ENCODE measurements at regions not wholly inside any gene's neighbourhood (a gene's known extent, or its start where the extent isn't known, plus 50 kb on each side); places are given as distances from the start of the nearest gene placed in this dataset.

DNA sequence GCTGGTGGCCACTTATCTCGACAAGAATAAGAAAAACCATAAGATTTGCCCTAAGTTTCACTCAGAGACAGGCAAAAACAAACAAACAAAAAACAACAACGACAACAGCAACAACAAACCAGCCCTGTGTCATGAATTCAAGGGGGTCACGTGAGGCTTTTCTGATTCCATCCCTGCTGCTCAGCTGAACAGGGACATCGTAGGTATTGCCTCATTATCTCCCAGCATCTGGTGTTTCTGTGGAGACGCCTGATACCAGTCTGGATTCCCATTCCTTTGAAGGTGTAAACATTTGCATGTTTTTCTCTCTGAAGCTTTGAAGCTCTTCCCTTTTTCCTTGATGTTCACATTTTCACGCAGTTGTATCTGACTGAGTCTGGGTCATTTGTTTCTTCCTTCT, 117.4 kb downstream of the KCNF1 start:
- H3K27ac ChIP-seq (ENCODE audit: insufficient read length, low read depth, low read length), result no peak overlapping the region
- no peak overlapping the region for H4K8ac ChIP-seq (replicated peaks; ENCODE audit: insufficient read length, low read depth, low read length)
- no peak for DNase-seq
- no peak overlapping the region for H2AK5ac ChIP-seq (ENCODE audit: insufficient read length, low read length)
- H3K36me3 Mint-ChIP-seq (ENCODE audit: insufficient read depth in 1 of 3, low read depth in 3 of 3), result peaks cover 2 to 5% (median 3%) of the 10 kb centered on the region in 3 experiments; a peak in 2 of 7 replicates
- H3K79me2 ChIP-seq (ENCODE audit: insufficient read depth, low read length), result no peaks in the 10 kb centered on the region
- no peak overlapping the region for H3K56ac ChIP-seq (ENCODE audit: insufficient read length, low read depth, low read length)
- no peak overlapping the region for H3K9ac ChIP-seq (ENCODE audit: extremely low read depth, insufficient read length, low read length)
- no peak overlapping the region for H3K23ac ChIP-seq (ENCODE audit: insufficient read length, low read depth, low read length)
- no peak overlapping the region for H4K91ac ChIP-seq (ENCODE audit: insufficient read length, low read depth, low read length)
- H2BK15ac ChIP-seq (ENCODE audit: low read depth, low read length), result no peak overlapping the region
- no peaks in the 10 kb centered on the region; the same call in 1 of the 2 replicates for H3K4me1 ChIP-seq (ENCODE audit: insufficient read depth, low read length)
- peaks cover 14 to 16% of the 10 kb centered on the region in 2 experiments for H3K4me1 Mint-ChIP-seq
- no peak overlapping the region for H3K4ac ChIP-seq (ENCODE audit: low read depth, low read length)
- no peaks in the 10 kb centered on the region for H3K79me1 ChIP-seq (ENCODE audit: insufficient read depth, low read depth, low read length, poor library complexity, severe bottlenecking)
- no peaks in the 10 kb centered on the region for H3K27me3 ChIP-seq (ENCODE audit: insufficient read depth, low read length)
- no peak overlapping the region for H3K18ac ChIP-seq (ENCODE audit: insufficient read length, low read depth, low read length)
- H3K27me3 Mint-ChIP-seq (ENCODE audit: low read depth), result peaks cover 3% of the 10 kb centered on the region
- H2BK20ac ChIP-seq (ENCODE audit: low read depth, low read length, poor library complexity, severe bottlenecking), result no peak overlapping the region
- WGBS (ENCODE audit: extremely low coverage, insufficient read length, low lambda C conversion rate), result no CpG with 5 or more reads among the region's 6 CpGs
- no peaks in the 10 kb centered on the region for H3K9me3 ChIP-seq (ENCODE audit: control insufficient read depth, low read depth, low read length)
- H3K14ac ChIP-seq (ENCODE audit: insufficient read depth, low read length), result no peak overlapping the region
- no peaks in the 10 kb centered on the region for H3K23me2 ChIP-seq (ENCODE audit: insufficient read length, low read depth, low read length, poor library complexity, severe bottlenecking)
- H2BK12ac ChIP-seq (ENCODE audit: insufficient read length, low read depth, low read length), result no peak overlapping the region
- H2BK120ac ChIP-seq (ENCODE audit: low read depth, low read length, poor library complexity, severe bottlenecking), result no peak overlapping the region
- H3K9me3 Mint-ChIP-seq, result peaks cover 5 to 7% of the 10 kb centered on the region in 2 experiments; a peak in 4 of 5 replicates
- H4K20me1 ChIP-seq (ENCODE audit: control insufficient read depth, insufficient read depth, insufficient read length), result no peaks in the 10 kb centered on the region
- no peak overlapping the region for H3K27ac Mint-ChIP-seq
- H2BK5ac ChIP-seq (ENCODE audit: insufficient read length, low read length), result no peak overlapping the region
- H4K5ac ChIP-seq (ENCODE audit: insufficient read length, low read depth, low read length), result no peak overlapping the region
- no peak overlapping the region for H2AFZ ChIP-seq (ENCODE audit: low read length)
- TF ChIP-seq, protein P1, sequence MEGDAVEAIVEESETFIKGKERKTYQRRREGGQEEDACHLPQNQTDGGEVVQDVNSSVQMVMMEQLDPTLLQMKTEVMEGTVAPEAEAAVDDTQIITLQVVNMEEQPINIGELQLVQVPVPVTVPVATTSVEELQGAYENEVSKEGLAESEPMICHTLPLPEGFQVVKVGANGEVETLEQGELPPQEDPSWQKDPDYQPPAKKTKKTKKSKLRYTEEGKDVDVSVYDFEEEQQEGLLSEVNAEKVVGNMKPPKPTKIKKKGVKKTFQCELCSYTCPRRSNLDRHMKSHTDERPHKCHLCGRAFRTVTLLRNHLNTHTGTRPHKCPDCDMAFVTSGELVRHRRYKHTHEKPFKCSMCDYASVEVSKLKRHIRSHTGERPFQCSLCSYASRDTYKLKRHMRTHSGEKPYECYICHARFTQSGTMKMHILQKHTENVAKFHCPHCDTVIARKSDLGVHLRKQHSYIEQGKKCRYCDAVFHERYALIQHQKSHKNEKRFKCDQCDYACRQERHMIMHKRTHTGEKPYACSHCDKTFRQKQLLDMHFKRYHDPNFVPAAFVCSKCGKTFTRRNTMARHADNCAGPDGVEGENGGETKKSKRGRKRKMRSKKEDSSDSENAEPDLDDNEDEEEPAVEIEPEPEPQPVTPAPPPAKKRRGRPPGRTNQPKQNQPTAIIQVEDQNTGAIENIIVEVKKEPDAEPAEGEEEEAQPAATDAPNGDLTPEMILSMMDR (conservative IDR thresholded peaks at IDR 0.05), result no peak; the same call in 2 of the 3 replicates
- no peak overlapping the region for H3T11ph ChIP-seq (ENCODE audit: low read length)
- H3K4me3 Mint-ChIP-seq, result no peak overlapping the region
- no peak overlapping the region for H3K4me2 ChIP-seq (ENCODE audit: insufficient read depth, insufficient read length, low read length)
